AML-193 (cell line): ENCODE measurements at regions not wholly inside any gene's neighbourhood (a gene's known extent, or its start where the extent isn't known, plus 50 kb on each side); places are given as distances from the start of the nearest gene placed in this dataset.
"Not testable (repeated sequence)": the region's sequence is repeated elsewhere in the genome, so short reads cannot be mapped to it uniquely, and the experiment has no call there.

Experiments
- DNase-seq, 2 experiments: peaks; one replicate each; lab custom pipeline; 2025; lab: John Stamatoyannopoulos, UW

- no peak for DNase-seq
These were observed 68.0 kb upstream of the HELT start for GRCh38 chr4:184950117-184950830.

- DNase-seq: no peak
These were observed 67.4 kb upstream of the HELT start for GRCh38 chr4:184950926-184951325.

GRCh38 chr4:184951668-184952160 is 66.6 kb upstream of the HELT start:
- DNase-seq: no peak

GRCh38 chr4:184952522-184952921 is 65.8 kb upstream of the HELT start:
- DNase-seq: no peak

- DNase-seq: no peak
These were observed 64.8 kb upstream of the HELT start for GRCh38 chr4:184953421-184953945.

- no peak for DNase-seq
These were observed 64.3 kb upstream of the HELT start for GRCh38 chr4:184953971-184954370.

GRCh38 chr4:184954482-184954881 is 63.8 kb upstream of the HELT start:
- DNase-seq: no peak

- DNase-seq: no peak
These were observed 63.2 kb upstream of the HELT start for GRCh38 chr4:184955116-184955515.

- DNase-seq: no peak
These were observed 62.7 kb upstream of the HELT start for GRCh38 chr4:184955636-184956035.

GRCh38 chr4:184957446-184958115 is 60.7 kb upstream of the HELT start:
- no peak for DNase-seq

- DNase-seq: no peak
These were observed 60.0 kb upstream of the HELT start for GRCh38 chr4:184958127-184958922.

GRCh38 chr4:184958923-184959210 is 59.4 kb upstream of the HELT start:
- no peak for DNase-seq

GRCh38 chr4:184959309-184959708 is 59.0 kb upstream of the HELT start:
- DNase-seq: no peak

- no peak for DNase-seq
These were observed 58.5 kb upstream of the HELT start for GRCh38 chr4:184959786-184960185.

GRCh38 chr4:184960505-184960971 is 57.8 kb upstream of the HELT start:
- DNase-seq: no peak

GRCh38 chr4:184961660-184962059 is 56.6 kb upstream of the HELT start:
- no peak for DNase-seq

- no peak for DNase-seq
These were observed 56.1 kb upstream of the HELT start for GRCh38 chr4:184962125-184962638.

GRCh38 chr4:184965230-184966050 is 52.9 kb upstream of the HELT start:
- DNase-seq: not testable (repeated sequence)

GRCh38 chr4:184966051-184966691 is 52.1 kb upstream of the HELT start:
- not testable (repeated sequence) for DNase-seq

GRCh38 chr4:184967699-184968098 is 50.6 kb upstream of the HELT start:
- DNase-seq: peak; percentile 12 to 39

GRCh38 chr4:184968366-184968765 is 49.9 kb upstream of the HELT start:
- no peak for DNase-seq
